Endothelial cell of umbilical vein (primary cell): ENCODE measurements at regions not wholly inside any gene's neighbourhood (a gene's known extent, or its start where the extent isn't known, plus 50 kb on each side); places are given as distances from the start of the nearest gene placed in this dataset.
A peak's percentile ranks its signal among the peaks of the same experiment; 100 is the strongest.

Source experiments
- EZH2 ChIP-seq: IDR thresholded peaks from 2 replicates; pipeline ENCODE4 v1.6.1; 2012; ENCODE audit warnings: borderline replicate concordance, low read depth, mild to moderate bottlenecking, moderate library complexity, low read length, inconsistent platforms; ENCODE audit not compliant: severe bottlenecking
- JUN ChIP-seq: IDR thresholded peaks from 2 replicates; pipeline ENCODE4 v1.6.1; 2011; ENCODE audit warnings: borderline replicate concordance, low read depth; ENCODE audit not compliant: insufficient read length, insufficient read depth
- MYC ChIP-seq: IDR thresholded peaks from one replicate; pipeline ENCODE4 v1.6.1; 2011; ENCODE audit warnings: mild to moderate bottlenecking, low read depth, low read length
- POLR2A ChIP-seq: IDR thresholded peaks from 2 replicates; pipeline ENCODE4 v1.6.1; 2012; ENCODE audit warnings: low read depth, mild to moderate bottlenecking, control low read depth, low read length
- POLR2AphosphoS5 ChIP-seq: IDR thresholded peaks from 2 replicates; pipeline ENCODE4 v1.6.1; 2012; ENCODE audit warnings: low read depth, mild to moderate bottlenecking, control low read depth, low read length, moderate library complexity; ENCODE audit not compliant: insufficient read depth
- TF ChIP-seq, protein P1 (sequence below), 2 donors: IDR thresholded peaks; 1 replicate in 1 of 2; 2 replicates in 1 of 2; pipeline ENCODE4 v1.5.1; 2011; ENCODE audit warnings: low read length in 2 of 2, mild to moderate bottlenecking in 2 of 2, moderate library complexity in 2 of 2, control low read depth in 1 of 2, inconsistent platforms in 1 of 2, low read depth in 1 of 2; ENCODE audit not compliant: insufficient read depth in 1 of 2; ENCODE audit errors: extremely low read depth in 1 of 2
- TF ChIP-seq, protein P2 (sequence below): IDR thresholded peaks from 2 replicates; pipeline ENCODE4 v1.6.1; 2011; ENCODE audit not compliant: insufficient read depth, insufficient read length

DNA sequence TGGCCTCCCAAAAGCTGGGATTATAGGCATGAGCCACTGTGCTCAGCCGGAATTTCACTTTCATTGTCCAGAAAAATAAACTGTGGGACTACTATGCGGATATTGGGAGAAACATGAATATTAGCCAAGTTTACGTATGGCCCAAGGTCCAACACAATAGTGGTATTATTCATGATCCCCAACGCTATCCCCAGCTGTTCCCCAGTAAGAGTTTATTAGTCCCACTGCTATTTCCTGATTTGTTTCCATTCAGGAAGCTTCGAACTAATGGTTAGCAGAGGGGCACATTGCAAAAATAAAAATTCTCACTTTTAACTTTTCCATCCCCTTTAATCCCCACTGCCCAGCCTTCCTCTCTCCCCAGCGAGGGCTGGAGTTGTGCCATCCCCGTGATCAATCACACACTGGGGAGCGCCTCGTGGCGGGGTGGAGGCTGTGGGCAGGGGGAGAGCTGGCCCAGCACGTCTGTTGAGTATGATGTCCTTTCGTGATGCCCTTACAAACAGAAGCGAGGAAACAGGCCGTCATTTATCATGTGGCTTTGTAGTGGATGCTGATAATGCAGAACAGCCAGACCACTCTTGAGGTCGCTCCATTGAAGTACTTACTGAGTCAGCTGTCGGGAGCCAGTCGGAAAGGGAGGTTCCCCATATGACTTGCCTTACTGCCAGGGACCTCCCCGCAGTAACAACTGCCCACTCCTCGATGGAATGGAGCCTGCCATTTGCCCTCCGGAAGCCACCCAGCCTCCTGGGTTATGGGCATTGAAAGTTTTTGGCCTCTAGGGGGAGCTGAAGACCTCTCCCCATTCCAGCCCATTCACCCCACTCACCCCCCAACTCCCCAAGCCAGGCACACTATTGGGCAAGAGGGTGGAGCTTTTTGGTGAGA lies 117.0 kb downstream of the KDR start:
- TF ChIP-seq POLR2AphosphoS5 (no peak), POLR2A (no peak), MYC (no peak), EZH2 (no peak), JUN (peak; percentile 4)
- TF ChIP-seq, protein P1, sequence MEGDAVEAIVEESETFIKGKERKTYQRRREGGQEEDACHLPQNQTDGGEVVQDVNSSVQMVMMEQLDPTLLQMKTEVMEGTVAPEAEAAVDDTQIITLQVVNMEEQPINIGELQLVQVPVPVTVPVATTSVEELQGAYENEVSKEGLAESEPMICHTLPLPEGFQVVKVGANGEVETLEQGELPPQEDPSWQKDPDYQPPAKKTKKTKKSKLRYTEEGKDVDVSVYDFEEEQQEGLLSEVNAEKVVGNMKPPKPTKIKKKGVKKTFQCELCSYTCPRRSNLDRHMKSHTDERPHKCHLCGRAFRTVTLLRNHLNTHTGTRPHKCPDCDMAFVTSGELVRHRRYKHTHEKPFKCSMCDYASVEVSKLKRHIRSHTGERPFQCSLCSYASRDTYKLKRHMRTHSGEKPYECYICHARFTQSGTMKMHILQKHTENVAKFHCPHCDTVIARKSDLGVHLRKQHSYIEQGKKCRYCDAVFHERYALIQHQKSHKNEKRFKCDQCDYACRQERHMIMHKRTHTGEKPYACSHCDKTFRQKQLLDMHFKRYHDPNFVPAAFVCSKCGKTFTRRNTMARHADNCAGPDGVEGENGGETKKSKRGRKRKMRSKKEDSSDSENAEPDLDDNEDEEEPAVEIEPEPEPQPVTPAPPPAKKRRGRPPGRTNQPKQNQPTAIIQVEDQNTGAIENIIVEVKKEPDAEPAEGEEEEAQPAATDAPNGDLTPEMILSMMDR (IDR thresholded peaks at IDR 0.05; ENCODE audit: extremely low read depth in 1 of 2, insufficient read depth in 1 of 2, low read depth in 1 of 2, low read length in 2 of 2), result peak; percentile 41 to 57
- TF ChIP-seq, protein P2, sequence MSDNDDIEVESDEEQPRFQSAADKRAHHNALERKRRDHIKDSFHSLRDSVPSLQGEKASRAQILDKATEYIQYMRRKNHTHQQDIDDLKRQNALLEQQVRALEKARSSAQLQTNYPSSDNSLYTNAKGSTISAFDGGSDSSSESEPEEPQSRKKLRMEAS, result no peak
